ENCODE measurements at regions not wholly inside any gene's neighbourhood (a gene's known extent, or its start where the extent isn't known, plus 50 kb on each side); places are given as distances from the start of the nearest gene placed in this dataset.
A peak's percentile ranks its signal among the peaks of the same experiment; 100 is the strongest.

DNA sequence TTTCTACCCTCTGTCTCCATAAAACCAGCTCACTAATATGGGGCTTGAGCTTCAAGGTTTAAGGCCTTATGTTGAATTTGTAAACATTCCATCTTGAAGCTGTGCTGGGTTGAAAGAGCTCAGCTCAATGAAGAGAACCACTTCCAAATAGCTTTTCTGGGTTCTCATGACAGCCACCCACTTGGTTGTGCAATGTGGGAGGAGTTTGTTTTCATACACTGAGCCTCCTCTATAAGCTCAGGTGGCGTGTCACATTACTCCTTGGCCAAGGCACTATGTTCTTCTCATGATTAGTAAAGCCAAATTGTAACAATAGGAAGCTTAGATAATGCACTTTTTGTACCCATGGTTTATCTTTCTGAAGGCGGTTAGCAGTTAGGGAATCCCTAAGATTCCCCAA is 265.6 kb downstream of the PTEN start:
- no peak for DNase-seq (ENCODE audit: low spot score)

DNA sequence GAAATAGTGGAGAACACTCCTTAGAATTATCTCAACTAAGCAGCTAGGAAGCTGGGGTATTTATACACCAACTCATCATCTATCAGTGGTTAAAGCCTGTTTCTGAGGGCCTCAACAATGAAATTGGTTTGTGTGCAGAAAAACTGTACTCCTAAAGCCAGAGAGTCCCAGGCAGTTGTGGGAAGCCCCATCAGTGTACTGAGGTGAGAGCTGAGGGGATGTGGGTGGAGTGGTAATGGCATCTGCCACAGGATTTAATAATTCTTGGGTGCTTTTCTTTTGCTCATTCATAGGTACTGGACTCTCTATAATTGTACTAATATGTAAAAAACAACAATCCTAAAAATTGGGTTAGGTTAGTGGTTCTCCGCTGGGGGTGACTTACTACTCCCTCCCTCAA is 267.5 kb downstream of the PTEN start:
- DNase-seq (ENCODE audit: low spot score): no peak

DNA sequence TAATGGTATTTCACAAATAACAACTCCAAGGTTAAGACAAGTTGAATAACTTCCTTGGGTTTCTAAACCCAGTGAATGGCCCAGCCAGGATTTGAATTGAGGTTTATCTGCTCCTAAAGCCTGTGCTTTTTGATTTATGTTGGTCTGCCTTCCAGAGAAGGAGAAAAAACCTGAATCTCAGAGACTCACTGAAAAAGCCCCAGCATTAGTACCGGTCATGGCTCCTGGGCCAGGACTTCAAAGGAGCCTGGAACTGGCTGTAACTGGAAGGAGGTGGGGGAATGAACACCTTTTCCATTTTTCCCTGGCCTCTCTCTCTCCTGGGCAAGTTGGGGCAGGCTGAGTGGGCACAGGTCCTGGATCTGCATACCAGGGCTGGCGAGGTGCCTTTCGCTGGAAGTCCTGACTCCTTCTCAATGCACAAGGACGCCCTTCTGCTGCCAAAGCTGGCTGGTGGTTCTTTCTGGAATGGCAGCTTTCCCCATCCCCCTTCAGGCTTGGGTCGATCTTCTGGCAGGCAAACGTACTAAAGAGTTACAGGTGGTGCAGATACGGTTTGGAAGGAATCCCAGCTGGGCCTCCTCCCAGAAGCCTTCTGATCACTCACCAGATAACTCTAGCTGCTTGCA is 268.2 kb downstream of the PTEN start:
- no peak for DNase-seq (ENCODE audit: low spot score)

DNA sequence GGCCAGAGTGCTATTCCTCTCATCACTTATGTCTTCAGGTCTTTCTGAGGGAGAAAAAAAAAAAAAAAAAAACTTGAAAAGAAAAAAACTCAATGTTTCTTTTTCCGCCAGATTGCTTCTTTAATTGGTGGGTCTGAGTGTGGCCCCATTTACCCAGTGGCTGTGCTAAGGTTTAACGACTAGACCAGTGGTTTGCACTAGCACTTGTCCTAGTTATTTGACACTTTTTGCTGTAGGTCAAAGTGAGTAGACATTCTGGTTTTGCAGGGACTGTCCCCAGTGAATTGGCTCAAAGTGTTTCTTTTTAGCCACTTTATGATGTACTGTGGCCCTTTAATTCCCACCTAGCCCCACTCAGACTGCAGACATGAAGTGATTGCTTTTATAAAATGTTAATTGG is 273.3 kb downstream of the PTEN start:
- no peak for DNase-seq (ENCODE audit: low spot score)

DNA sequence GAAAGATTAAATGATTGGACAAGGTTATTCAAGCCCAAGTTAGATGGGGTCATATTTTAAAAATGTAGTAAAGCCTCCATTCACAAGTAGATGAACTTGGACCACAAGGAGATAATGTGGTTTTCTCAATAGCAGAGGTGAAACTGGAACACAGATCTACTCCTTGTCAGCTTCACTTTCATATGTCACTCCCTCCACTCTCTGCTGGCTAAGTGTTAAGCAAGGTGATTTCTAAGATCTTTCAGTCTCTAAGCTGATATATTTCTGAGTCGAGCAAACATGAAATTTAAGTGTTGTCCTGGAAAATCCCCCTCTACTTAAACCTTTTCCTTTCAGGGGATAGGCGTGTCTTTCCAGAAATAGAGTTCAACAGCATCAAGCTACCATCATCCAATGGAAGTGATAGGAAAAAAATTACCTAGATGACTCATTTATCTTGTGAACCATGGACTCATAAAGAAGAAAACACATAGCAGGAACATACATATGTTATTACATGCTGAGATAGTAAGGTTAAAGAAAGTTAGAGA is 275.0 kb downstream of the PTEN start:
- DNase-seq (ENCODE audit: low spot score): no peak

DNA sequence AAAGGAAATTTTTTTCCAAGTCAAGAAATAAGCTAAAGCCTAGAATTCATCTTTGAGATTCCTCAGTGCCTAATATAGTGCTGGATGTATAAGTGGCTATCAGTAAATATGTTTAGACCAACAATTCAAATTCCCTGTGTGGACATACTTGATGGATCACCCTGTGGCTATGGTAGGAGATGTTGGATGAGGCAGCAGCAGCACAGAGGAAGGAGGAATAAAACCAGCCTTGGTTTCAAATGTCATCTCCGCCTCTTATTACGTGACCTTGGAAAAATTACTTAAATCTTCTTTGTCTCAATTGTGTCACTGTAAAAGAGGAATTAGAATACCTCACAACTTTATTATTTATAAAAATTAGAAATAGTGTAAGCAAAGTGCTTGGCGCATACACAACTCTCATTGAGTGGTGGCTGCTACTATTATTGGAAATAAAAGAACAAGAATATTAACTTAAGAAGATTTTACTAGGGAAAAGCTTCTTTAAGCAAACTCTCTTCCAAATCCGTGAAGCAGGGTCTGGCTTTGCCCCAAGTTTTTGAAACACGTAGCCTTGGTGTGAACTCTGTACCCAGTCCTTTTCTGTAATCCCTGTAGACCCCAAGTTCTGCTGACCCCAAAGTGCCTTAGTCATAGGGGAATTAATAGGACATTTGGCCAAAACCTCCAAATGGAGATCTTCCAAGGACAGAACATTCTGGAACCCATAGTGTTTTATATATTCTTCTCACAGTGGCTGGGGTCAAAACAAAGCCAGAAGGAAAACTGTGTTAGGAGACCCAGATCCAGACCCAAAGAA is 283.8 kb downstream of the PTEN start:
- no peak for DNase-seq (ENCODE audit: low spot score)

DNA sequence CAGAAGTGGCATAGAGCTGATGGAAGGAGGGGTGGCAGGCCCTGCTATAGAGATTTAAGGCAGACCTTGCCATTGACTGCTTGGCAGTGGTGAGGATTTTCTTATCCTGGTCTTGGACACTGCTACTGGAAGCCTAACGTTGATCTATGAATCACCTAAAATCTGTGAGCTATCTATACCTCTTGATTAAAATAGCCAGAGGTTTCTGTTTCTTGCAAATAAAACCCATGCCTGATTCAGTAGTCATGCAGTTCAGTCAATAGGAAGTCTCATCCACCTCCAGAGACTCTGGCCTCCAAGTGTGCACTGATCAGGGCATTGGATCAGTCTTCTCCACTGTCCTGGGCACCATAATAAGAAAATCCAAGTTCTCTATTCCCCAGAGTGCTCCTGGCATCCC is 286.5 kb downstream of the PTEN start:
- DNase-seq (ENCODE audit: low spot score): no peak

DNA sequence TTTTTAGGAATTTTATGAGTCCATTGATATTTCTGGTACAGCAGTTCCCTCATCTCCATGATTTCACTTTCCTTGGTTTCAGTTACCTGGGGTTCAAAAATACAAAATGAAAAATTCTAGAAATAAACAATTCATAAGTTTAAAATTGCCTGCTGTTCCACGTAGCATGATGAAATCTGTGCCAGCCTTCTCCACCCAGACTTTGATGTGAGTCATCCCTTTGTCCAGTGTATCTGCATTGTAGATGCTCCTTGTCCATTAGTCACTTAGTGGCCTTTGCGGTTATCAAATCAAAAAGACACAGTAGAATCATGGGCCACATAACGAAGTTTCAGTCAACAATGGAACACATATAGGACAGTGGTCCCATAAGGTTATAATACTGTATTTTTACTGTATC is 286.9 kb downstream of the PTEN start:
- DNase-seq (ENCODE audit: low spot score): no peak

DNA sequence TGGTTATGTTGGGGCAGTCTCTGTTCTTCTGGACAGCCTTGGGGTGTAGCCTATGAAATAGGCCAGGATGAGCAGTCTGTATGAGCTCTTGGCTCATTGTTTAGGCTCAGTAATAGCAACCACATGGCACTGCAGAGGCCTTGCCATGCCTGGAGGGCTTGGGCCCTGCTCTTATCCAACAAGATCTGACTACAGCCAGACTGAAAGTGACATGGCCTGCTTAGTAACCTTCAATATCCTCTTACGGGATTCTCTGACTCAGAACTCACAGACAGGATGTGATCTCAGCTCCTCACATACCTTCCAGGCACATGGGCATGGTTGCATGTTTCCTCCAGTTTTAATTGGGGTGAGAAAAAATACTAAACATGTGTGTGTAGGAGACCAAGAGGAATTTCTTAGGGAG is 289.3 kb downstream of the PTEN start:
- DNase-seq (ENCODE audit: low spot score): peak; percentile 26

DNA sequence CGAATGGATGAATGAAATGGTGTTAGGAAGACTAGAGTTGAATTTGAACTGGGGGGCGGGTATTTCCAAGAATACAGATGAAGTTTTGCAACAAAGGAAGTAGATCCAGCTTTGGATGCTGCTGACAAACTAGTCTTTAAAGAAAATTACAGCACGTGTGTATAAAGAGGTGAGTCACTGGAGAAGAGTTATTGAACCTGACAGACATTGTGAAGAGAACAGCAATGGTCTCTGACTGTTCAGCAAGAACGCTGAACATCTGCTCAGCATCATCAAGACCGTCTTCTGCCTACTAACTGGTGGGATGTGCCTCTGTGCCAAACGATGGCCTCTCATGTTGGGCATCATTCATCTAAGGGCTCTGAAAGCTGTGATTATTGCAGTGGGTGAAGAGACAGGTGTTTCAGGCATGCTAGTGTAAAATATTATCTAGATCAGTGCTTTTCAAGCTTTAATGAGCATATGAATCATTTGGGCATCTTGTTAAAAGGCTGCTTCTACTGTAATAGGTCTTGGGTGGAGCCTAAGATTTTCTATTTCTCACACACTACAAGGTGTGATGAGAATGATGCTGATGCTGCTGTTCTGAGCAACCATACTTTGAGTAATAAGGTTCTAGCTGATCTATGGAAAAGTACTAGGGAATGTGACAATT is 291.3 kb downstream of the PTEN start:
- DNase-seq (ENCODE audit: low spot score): no peak

DNA sequence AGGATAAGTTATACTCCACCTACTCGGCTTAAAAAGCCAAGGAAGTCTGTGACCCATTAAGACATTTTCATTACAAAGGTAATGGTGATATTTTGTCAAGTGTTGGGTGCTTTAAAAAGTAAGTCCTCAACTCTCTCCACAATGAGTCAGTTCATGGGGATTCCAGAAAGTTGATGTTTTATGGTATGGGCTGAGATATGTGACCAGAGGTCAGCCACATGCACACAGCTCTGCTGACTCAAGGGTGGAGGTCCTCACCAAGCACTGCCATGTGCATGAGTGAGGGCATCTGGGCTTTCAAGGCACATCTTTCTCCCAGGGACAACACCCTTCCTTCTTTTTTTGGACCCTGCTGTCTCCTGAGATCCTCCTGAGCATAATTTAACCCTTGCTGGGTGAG is 292.9 kb downstream of the PTEN start:
- no peak for DNase-seq (ENCODE audit: low spot score)

DNA sequence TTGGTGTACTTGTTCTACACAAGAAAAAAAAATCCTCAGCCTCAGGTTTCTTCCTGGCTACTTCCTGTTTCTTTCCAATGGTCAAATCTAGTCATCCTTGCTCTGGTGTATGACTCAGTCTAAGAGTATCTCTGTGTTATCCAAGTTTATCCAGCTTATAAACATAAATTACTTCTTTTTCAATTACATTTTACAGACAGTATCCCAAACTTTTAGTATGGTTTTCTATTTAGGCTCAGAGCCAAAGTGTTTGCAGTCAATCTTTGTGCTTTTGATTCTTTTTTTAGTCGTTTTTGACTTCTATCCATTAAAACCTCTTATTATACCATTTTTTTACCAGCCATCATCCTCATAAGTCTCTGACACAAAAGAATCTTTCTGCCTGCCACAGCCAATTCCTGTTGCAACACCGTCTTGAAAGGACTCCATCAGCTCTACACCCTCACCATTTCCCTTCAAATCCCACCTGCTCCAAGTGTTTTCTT is 294.6 kb downstream of the PTEN start:
- DNase-seq (ENCODE audit: low spot score): no peak

DNA sequence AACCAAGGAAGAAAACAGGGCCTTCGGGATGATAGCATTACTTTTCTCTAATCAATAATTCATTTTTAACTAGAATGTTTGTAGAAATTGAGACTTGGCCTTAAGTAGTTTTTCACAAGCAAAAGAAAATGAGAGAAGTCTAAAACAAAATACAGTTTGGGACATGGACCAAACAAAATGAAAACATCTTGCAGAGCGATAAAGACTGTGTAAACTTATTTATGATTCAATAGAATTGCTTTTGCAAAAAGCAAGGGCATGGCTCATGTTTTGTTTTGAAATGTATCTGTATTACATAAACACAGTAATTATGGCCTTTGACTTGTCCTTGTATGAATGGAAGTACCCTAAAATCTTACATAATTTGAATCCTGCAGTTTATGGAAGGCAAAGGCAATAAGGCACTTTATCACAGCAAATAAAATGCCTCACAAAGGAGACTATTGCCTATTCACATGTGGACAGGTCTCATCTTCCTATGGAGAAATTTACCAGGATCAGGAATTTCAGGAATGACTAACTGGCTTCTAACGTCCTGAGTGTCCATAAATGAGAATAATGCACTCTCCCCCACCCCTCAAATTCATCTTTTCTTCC is 295.2 kb downstream of the PTEN start:
- DNase-seq (ENCODE audit: low spot score): no peak

DNA sequence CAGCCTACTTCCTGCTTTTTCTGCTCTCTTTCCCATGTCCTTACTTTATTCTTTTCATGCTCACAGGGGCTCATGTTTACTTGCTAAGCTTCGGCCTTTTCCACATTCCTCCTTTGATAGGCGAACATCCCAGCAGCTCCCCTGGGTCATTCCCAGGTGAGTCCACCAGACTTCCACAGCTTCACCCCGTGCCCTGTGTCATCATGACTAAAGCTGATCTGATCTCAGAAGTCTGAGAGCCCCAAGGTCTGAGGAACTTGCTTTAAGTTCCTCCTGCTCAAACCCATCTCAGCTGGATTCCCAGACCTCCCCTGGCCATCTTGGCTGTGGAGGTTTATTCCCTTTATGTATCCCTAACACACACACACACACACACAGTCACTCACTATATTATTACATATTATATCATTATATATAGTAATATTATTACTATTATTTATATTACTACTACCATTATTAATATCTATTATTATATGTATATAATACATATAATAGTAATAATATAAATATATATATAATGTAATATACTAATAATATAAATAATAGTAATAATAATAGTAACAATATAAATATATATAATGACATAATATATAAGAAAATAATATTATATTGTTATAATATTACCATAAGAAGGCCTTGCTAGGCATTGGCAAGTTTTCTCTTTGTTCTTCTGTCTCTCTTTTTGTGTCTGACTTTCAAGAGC is 295.9 kb downstream of the PTEN start:
- no peak for DNase-seq (ENCODE audit: low spot score)

DNA sequence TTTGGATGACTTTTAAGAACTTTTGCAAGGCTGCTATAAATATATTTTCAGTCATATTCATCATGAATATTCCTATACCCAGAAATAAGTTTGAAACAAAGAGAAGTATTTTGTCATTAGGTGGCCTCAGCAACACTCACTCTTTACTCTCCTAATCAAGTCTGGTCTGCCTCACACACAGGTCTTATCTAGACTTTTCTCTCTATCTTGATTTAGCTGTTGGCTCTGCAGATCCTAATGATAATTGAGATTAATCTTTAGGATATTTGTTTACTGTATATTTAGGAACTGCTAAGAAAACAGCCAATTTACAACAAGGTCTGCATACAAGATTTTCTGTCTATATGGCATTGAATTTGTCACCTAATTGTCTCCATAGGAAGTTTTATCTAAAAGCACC is 297.6 kb downstream of the PTEN start:
- DNase-seq (ENCODE audit: low spot score): no peak

DNA sequence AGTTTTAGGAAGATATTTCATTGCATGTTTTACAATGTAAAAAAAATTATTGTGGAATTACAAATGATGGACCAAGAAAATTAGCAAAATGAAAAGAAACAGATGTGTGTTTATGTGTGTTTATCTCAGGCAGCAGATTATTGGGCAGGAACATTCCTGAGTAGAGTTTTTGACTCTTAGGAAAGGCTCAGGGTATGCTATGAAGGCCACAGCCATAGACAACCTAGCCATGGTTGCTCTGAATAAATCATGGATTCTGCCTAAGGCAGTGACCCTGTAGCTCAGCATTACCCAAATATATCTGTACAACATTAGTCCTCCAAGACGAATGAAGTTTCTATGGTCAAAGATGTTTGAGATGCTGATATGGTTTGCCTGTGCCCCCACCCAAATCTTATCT is 298.3 kb downstream of the PTEN start:
- no peak for DNase-seq (ENCODE audit: low spot score)

DNA sequence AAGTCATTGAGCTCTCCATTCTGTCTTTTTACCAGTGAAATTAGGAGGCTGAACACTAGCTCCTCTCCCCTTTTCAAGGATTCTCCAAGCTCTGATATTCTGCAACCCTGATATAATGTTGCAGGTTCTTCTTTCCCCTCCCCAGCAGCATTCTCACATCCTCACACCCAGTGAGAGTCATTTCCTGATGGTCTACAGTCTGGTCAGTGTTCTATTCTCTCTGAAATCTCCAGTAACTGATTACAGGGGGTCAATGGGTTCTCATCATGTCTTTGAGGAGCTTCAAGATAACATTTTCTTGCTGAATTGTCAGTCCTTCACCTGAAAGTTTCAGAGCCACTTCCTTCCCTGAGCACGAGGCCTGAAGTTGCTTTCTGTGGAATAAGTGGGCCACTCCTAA is 299.4 kb downstream of the PTEN start:
- no peak for DNase-seq (ENCODE audit: low spot score)

DNA sequence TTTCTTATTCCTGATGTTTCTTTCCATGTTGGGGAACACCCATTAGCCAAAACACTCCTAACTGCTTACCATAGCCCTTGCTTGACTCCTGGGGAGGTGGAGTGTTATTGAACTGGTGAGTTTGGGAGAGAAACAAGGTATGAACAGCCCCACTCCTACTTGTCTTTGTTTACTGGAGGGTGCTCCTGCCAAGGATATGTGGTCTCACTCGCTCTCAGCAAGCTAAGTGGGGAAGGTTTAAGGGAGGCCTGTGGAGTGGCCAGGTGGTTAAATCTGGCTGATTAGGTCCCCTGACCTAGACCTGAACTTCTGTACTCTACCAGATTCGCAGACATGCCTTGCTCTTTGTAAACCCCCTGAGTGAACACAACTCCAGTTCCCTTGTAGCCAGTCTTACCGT is 300.1 kb downstream of the PTEN start:
- DNase-seq (ENCODE audit: low spot score): no peak

DNA sequence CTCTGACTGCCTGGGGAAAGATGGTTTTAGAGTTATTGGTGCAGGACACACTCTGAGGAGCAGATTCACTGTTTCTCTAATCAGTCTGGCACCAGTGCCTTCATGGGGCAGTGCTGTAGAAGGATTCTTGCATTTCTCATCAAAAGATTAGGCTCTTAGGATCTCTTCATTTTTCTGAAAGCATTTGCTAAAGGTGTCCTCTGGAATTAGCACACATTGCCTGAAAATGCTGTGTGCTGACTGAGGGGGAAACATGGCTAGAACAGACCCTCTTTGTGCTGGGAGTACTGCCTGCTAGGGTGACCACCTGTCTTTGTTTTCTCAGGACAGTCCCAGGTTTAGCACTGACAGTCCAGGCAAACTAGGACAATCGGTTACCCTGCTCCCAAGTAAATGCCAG is 301.0 kb downstream of the PTEN start:
- DNase-seq (ENCODE audit: low spot score): no peak

DNA sequence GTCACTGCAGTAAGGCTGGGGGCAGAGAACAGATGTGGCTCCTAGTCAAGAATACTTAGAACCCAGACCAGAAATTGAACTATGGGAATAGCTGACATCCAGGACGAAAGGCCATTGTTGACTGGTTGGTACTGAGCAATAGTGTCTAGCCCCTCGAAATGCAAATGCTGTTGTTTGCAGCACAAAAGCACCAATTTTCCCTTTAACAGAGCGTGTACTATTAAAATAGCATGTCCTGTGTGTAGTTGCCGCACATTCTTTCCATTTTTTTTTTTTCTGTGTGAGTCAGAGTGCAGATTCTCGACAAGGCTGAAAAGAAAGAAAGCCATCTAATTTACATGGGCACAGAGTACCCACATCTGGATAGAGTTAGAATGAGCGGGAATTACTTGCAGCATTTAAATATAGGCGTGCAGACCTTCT is 302.4 kb downstream of the PTEN start:
- DNase-seq (ENCODE audit: low spot score): no peak

DNA sequence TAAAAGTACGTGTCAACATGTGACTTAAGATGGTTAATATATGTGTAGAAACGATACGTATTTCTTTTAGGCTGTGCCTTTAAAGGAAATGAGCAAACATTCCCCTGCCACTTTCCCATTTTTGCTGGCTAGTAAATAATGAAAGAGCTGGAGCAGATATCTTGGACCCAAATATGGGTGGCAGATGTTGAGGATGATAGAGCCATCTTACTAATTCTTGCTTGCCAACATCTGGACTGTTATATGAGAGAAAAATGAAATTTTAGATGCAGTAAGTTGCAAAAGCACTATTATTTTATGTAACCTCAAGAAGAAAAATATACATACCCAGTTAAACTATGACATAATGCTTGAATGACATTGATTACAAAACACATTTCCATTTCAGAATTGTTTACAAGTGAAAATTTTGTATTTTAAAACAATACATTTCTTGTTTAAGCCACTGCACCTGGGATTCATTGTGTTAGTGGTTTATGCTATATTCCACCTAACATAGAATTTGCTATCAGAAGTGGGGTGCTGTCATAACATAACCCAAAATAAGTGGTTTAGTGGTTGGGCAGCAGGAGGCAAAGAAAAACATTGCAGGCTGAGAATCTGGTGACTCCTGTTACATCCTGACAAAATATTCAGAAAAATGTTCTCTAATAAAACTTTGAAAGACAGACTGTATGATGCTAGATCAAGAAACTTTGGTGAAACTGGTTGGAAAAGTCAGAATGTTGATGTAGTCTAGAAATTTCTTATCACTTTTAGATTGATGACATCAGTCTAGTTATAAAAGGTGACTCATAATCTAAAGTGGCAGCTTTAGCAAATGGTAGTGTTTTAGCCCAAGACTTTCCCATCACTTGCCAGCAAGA is 305.0 kb downstream of the PTEN start:
- DNase-seq (ENCODE audit: low spot score): no peak
